Stomach smooth muscle (tissue), 2 donors: ENCODE measurements at regions not wholly inside any gene's neighbourhood (a gene's known extent, or its start where the extent isn't known, plus 50 kb on each side); places are given as distances from the start of the nearest gene placed in this dataset.

Experiments
- H3K27ac ChIP-seq: one replicate; pipeline ENCODE4 v1.7.0; 2013; ENCODE audit warnings: mild to moderate bottlenecking, low read length, inconsistent platforms
- H3K27me3 ChIP-seq, 2 donors: one replicate each; pipeline ENCODE4 v1.7.0; 2013; ENCODE audit warnings: low read length in 2 of 2; ENCODE audit not compliant: insufficient read depth in 2 of 2, control insufficient read depth in 1 of 2
- H3K36me3 ChIP-seq, 2 donors: one replicate each; pipeline ENCODE4 v1.7.0; 2013; ENCODE audit warnings: low read length in 2 of 2; ENCODE audit not compliant: control insufficient read depth in 2 of 2, insufficient read depth in 2 of 2
- H3K4me1 ChIP-seq: one replicate; pipeline ENCODE4 v1.7.0; 2013; ENCODE audit warnings: low read length; ENCODE audit not compliant: control insufficient read depth, insufficient read depth
- H3K4me3 ChIP-seq, 2 donors: one replicate each; pipeline ENCODE4 v1.7.0; 2013; ENCODE audit warnings: low read length in 2 of 2
- H3K9ac ChIP-seq, 2 donors: one replicate each; pipeline ENCODE4 v1.7.0; 2013; ENCODE audit warnings: low read length in 2 of 2, mild to moderate bottlenecking in 1 of 2
- H3K9me3 ChIP-seq, 2 donors: one replicate each; pipeline ENCODE4 v1.7.0; 2013; ENCODE audit warnings: low read length in 2 of 2; ENCODE audit not compliant: control insufficient read depth in 2 of 2
- donor health status: healthy.
- donor health status: Pancreatic carcinoma.

DNA sequence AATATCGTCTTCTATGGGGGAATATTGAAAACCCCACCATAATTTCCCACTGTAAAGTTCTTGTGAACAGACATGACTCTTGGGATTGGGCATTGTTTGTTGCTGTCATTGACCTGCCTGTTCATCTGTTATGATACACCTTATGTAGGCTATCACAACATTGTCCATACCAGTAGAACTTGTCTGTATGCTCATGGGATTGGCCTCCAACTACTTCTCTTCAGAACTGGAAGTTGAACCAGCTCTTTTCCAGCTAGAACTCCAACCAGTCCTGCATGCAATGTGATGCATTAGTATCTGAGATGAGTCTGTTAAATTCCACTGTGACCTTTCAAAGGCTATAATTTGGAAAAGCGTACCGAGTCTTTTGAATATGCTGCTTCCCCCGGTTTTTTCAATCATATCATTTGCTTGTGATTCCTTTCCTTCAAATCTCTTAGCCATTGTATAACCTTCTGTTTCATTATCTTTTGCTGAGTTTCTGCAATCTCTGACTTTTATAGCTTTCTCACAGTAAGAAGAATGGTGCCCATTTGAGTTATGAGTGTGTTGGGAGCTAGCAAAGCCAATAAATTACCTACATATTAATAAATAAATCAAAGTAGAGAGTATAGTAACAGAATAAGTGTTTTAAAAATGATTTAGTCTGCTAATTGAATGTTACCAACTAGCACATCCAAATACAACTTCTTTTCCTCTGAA lies 101.9 kb downstream of the PLK2 start:
- Histone ChIP-seq H3K4me1 (no peaks in the 10 kb centered on the region), H3K27me3 (no peaks in the 10 kb centered on the region), H3K27ac (no peak overlapping the region), H3K9ac (no peak overlapping the region), H3K4me3 (no peak overlapping the region), H3K36me3 (no peaks in the 10 kb centered on the region), H3K9me3 (no peaks in the 10 kb centered on the region)

DNA sequence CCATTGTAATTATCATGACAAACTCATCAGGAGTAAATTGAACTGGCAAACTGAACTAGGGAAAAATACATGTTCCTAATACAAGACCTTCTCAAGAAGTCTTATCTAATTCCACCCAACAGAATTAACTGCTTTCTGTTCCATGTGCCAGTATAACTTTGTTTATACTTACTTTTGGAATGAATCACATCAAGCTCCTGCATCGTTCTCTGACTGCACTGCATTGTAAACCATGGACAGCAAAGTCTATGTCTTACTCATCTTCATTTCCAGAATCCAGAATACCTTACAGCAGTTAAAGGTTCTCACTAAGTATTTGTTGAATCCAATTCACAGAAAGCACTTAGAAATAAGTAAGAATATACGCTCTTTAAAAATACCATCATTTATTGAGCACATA lies 102.8 kb downstream of the PLK2 start:
- Histone ChIP-seq H3K36me3 (no peaks in the 10 kb centered on the region), H3K27me3 (no peaks in the 10 kb centered on the region), H3K9me3 (no peaks in the 10 kb centered on the region), H3K27ac (no peak overlapping the region), H3K4me3 (no peak overlapping the region), H3K4me1 (no peaks in the 10 kb centered on the region), H3K9ac (no peak overlapping the region)

DNA sequence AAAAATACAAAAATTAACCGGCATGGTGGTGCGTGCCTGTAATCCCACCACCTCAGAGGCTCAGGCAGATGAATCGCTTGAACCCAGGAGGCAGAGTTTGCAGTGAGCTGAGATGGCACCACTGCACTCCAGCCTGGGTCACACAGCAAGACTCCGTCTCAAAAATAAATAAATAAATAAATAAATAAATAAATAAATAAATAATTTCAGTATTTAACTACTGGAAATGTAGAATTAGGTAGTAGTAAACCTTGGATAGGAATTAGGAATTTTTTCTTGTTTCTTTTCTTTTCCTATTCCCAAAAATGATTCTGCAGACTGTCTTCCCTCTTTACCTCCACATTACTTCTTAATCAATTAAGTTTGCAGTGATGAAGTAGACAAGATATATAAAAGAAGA lies 103.2 kb downstream of the PLK2 start:
- H3K9me3 ChIP-seq, result no peaks in the 10 kb centered on the region
- no peaks in the 10 kb centered on the region for H3K4me1 ChIP-seq
- no peaks in the 10 kb centered on the region for H3K36me3 ChIP-seq
- no peak overlapping the region for H3K4me3 ChIP-seq
- H3K27me3 ChIP-seq, result no peaks in the 10 kb centered on the region
- no peak overlapping the region for H3K9ac ChIP-seq
- H3K27ac ChIP-seq, result no peak overlapping the region

DNA sequence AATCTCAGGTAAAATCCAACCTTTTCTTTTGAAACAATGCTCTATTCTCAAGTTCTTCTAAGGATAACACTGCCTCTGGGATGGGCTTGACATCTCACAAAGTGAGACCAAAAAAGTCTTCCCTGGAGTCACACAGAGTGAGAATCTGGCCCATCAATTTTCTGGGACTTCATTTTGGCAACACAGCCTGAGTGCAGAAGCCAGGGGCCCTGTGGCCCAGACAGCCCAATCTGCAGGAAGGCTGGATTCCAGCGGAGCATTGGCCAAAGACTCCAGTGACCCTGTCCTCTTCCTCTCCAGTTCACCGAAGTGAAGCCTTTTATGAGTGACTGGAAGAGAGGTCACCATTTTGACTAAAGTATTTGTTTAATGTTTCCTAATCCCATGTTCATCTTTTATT lies 105.1 kb downstream of the PLK2 start:
- Histone ChIP-seq H3K4me1 (no peaks in the 10 kb centered on the region), H3K36me3 (no peaks in the 10 kb centered on the region), H3K4me3 (no peak overlapping the region), H3K9me3 (no peaks in the 10 kb centered on the region), H3K27me3 (no peaks in the 10 kb centered on the region), H3K27ac (no peak overlapping the region), H3K9ac (no peak overlapping the region)

DNA sequence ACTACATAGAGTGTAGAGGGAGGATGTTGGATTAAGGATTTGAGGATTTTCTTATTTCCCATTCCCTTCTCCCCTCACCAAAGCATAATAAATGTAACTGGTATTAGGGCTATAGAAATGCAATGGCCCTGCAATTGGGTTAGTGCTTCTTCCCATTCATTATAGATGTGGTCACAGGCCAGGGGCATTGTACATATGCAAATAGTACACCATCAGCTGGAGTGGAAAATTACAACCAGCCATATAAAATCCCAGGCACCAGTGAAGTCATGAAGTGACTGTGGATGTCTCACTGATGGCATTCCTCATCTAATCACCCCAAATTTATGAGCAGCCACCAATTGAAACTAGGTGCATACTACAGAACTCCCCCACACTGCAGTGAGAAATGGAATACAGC lies 105.9 kb downstream of the PLK2 start:
- Histone ChIP-seq H3K9me3 (no peaks in the 10 kb centered on the region), H3K27me3 (no peaks in the 10 kb centered on the region), H3K36me3 (no peaks in the 10 kb centered on the region), H3K4me3 (no peak overlapping the region), H3K9ac (no peak overlapping the region), H3K4me1 (no peaks in the 10 kb centered on the region), H3K27ac (no peak overlapping the region)

DNA sequence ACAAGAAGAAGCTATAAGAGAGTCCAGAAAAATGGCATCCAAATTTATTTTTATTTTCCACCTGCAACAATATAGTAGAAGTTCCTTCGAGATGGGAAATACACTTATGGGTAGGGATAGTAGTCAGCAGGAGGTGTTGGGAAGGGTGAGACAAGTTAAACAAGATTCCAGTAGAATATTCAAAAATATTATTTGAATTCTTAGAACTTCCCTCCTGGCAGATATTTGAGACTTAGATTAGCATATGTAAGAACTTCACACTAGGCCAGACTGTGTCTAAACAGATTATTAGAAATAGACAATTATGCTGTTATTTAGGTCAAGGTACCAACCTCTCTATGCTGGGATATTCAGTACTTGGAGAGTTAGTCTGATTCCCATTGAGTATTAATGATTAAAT lies 108.7 kb downstream of the PLK2 start:
- no peak overlapping the region for H3K4me3 ChIP-seq
- H3K36me3 ChIP-seq, result no peaks in the 10 kb centered on the region
- no peak overlapping the region for H3K9ac ChIP-seq

DNA sequence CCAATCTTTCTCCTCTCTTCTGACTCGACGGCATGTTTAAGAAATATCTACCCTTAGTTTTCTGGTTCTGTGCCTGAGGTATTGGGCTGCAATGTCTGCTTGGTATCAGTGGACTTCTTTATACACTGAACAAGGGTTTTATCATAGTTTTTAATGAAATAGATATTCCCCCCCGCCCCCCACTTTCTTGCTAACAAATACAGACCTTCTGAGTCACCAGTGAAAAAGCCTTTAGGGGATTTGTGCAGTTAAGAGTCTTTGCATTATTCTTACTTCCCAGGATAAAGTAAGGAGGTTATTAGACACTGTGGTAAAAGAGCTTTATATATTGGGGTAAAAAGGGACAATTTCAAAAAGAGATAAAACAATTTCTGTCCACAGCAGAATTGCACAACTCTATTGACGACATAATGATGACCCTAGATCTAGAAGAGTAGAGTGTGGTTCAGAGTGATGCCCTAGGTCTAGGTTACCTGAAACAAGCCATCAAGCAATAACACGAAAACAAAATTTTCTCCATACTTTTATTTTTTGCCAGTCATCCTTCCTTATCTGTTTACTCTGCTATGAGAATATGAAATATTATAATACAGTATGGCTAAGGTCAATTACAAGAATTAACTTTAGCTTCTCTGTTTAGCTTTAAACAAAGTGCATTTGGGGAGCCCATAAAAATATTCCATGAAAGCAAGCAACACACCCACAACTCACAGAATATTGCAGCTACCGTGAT lies 110.7 kb downstream of the PLK2 start:
- Histone ChIP-seq H3K4me3 (no peak overlapping the region), H3K27ac (no peak overlapping the region), H3K36me3 (no peaks in the 10 kb centered on the region), H3K4me1 (no peaks in the 10 kb centered on the region), H3K9ac (no peak overlapping the region), H3K27me3 (no peaks in the 10 kb centered on the region), H3K9me3 (no peaks in the 10 kb centered on the region)

More for the DNA sequence above, 108.7 kb downstream of the PLK2 start:
- Histone ChIP-seq H3K27ac (no peak overlapping the region), H3K27me3 (no peaks in the 10 kb centered on the region), H3K4me1 (no peaks in the 10 kb centered on the region), H3K9me3 (no peaks in the 10 kb centered on the region)

DNA sequence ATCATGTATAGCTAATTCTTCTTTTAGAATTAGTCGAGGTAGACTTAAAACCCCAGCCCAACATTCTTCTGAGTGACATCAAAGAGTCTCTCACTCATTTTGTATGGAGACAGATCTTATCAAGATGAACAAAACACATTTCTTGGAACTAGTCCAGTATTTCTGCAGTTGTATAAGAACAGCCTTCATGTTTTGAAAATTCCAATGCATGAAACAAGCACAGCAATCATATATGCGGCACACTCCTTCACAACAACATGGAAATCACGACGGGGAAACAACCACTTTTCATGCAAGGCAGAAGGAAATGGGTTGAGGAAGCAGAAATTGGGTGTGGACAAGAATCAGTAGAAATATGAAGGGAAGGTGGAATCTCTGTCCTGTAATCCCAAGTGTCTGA lies 113.8 kb downstream of the PLK2 start:
- Histone ChIP-seq H3K27ac (no peak overlapping the region), H3K4me3 (no peak overlapping the region), H3K27me3 (no peaks in the 10 kb centered on the region), H3K9ac (no peak overlapping the region), H3K4me1 (no peaks in the 10 kb centered on the region), H3K9me3 (no peaks in the 10 kb centered on the region), H3K36me3 (no peaks in the 10 kb centered on the region)

DNA sequence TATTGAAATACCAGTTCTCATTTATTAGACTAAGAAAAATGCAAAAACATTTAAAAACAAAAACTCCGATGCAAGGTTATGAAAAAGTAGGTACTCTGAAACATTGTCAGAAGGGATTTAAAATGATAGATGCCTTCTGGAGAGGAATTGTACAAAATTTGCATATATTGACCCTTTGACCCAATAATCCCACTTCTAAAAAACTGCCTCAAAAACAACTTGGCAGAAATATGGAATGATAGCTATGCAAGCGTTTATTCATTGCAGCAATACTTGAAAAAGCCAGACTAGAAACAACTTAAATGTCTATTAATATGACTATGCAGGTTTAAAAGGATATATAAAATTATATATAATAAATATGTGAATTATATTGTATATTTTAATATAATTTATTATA lies 118.4 kb downstream of the PLK2 start:
- Histone ChIP-seq H3K9ac (no peak overlapping the region), H3K36me3 (no peaks in the 10 kb centered on the region)

DNA sequence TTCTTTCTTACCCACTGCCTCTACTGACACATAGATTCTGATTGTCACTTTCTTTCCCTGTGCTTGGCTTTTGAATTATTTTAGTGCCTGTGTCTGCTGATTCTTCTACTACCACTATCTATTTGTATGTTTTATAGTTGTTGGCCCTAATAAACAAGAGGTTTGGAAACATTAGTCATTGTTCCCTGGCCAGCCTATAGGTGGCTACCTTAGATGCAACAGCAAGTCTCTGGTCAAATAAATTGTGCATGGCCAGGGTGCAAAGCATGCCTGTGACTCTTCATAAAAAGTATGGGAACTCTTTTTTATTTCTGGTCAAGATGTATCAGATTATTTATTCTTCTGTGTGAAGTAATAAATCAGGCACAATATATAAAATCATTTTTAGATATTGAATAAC lies 124.4 kb downstream of the PLK2 start:
- H3K36me3 ChIP-seq, result no peaks in the 10 kb centered on the region
- no peaks in the 10 kb centered on the region for H3K4me1 ChIP-seq
- H3K27ac ChIP-seq, result no peak overlapping the region
- H3K4me3 ChIP-seq, result no peak overlapping the region
- H3K9ac ChIP-seq, result no peak overlapping the region
- no peaks in the 10 kb centered on the region for H3K9me3 ChIP-seq
- H3K27me3 ChIP-seq, result no peaks in the 10 kb centered on the region

More for the DNA sequence above, 118.4 kb downstream of the PLK2 start:
- Histone ChIP-seq H3K4me1 (no peaks in the 10 kb centered on the region), H3K4me3 (no peak overlapping the region), H3K27me3 (no peaks in the 10 kb centered on the region), H3K9me3 (no peaks in the 10 kb centered on the region), H3K27ac (no peak overlapping the region)

DNA sequence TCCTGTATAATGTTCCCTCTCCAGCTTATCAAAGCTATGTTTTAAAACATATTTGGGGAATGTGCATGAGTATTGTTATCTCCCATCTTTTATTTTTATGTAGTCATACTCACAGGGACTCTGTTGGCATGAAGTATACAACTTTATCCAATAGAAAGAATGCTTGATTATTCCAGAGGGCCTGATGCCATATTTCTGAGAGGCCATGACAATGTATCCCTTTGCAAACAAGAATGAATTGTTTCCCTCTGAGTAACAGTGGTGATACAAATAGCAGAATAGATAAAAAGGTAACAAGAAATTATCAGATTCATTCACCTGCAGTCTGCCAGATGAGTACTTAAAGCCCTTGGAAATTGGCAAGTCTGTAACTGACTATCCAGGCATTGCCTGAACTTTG lies 125.9 kb downstream of the PLK2 start:
- Histone ChIP-seq H3K9me3 (no peaks in the 10 kb centered on the region), H3K27ac (no peak overlapping the region), H3K9ac (no peak overlapping the region), H3K27me3 (no peaks in the 10 kb centered on the region), H3K4me1 (no peaks in the 10 kb centered on the region), H3K36me3 (no peaks in the 10 kb centered on the region), H3K4me3 (no peak overlapping the region)
